Mesenchymal stem cell (in vitro differentiated cells and primary cell): ENCODE measurements at regions not wholly inside any gene's neighbourhood (a gene's known extent, or its start where the extent isn't known, plus 50 kb on each side); places are given as distances from the start of the nearest gene placed in this dataset.
"Not testable (repeated sequence)": the region's sequence is repeated elsewhere in the genome, so short reads cannot be mapped to it uniquely, and the experiment has no call there.

Source experiments
- DNase-seq: peaks from one replicate; pipeline ENCODE4 v3.0.0-alpha.2; 2013
- H2AFZ ChIP-seq: one replicate; pipeline ENCODE4 v1.6.1; 2013; ENCODE audit warnings: low read depth, mild to moderate bottlenecking, control low read depth, inconsistent platforms, low read length, moderate library complexity
- H2AK5ac ChIP-seq: 2 replicates; pipeline ENCODE4 v1.6.1; 2013; ENCODE audit warnings: low read length, moderate library complexity, mild to moderate bottlenecking, inconsistent platforms; ENCODE audit not compliant: severe bottlenecking
- H2BK120ac ChIP-seq: one replicate; pipeline ENCODE4 v1.6.1; 2013; ENCODE audit warnings: low read depth, mild to moderate bottlenecking, inconsistent platforms, low read length, moderate library complexity
- H2BK12ac ChIP-seq, 2 experiments: one replicate each; pipeline ENCODE4 v1.6.1; 2013; ENCODE audit warnings: inconsistent platforms in 2 of 2, low read length in 2 of 2, mild to moderate bottlenecking in 2 of 2, moderate library complexity in 2 of 2, control low read depth in 1 of 2
- H2BK15ac ChIP-seq: one replicate; pipeline ENCODE4 v1.6.1; 2013; ENCODE audit warnings: mild to moderate bottlenecking, low read depth, inconsistent platforms; ENCODE audit not compliant: poor library complexity, severe bottlenecking
- H2BK5ac ChIP-seq: 2 replicates; pipeline ENCODE4 v1.6.1; 2013; ENCODE audit warnings: low read depth, mild to moderate bottlenecking, low read length, control low read depth, inconsistent platforms; ENCODE audit not compliant: poor library complexity, severe bottlenecking
- H3K14ac ChIP-seq, 2 experiments: one replicate each; pipeline ENCODE4 v1.6.1; 2013; ENCODE audit warnings: inconsistent platforms in 2 of 2, low read length in 2 of 2, control low read depth in 1 of 2, mild to moderate bottlenecking in 1 of 2, moderate library complexity in 1 of 2
- H3K18ac ChIP-seq, 2 experiments: one replicate each; pipeline ENCODE4 v1.6.1; 2013; ENCODE audit warnings: inconsistent platforms in 2 of 2, low read length in 2 of 2, control low read depth in 1 of 2, low read depth in 1 of 2, mild to moderate bottlenecking in 1 of 2
- H3K23ac ChIP-seq, 2 experiments: one replicate each; pipeline ENCODE4 v1.6.1; 2013; ENCODE audit warnings: inconsistent platforms in 2 of 2, low read length in 2 of 2, mild to moderate bottlenecking in 2 of 2, moderate library complexity in 2 of 2, control low read depth in 1 of 2
- H3K27ac ChIP-seq: 2 replicates; pipeline ENCODE4 v1.5.1; 2013; ENCODE audit warnings: mild to moderate bottlenecking, moderate library complexity, low read length, control low read depth, inconsistent platforms; ENCODE audit not compliant: poor library complexity, severe bottlenecking
- H3K27me3 ChIP-seq, 2 experiments: 2 replicates each; pipeline versions ENCODE4 v1.6.1 to v1.7.0; 2013; ENCODE audit warnings: low read length in 2 of 2, mild to moderate bottlenecking in 2 of 2, moderate library complexity in 2 of 2, control low read depth in 1 of 2, inconsistent platforms in 1 of 2; ENCODE audit not compliant: control insufficient read depth in 1 of 2, insufficient read depth in 1 of 2
- H3K36me3 ChIP-seq, 2 experiments: 2 replicates each; pipeline versions ENCODE4 v1.6.1 to v1.7.0; 2013; ENCODE audit warnings: low read length in 2 of 2, control low read depth in 1 of 2, inconsistent platforms in 1 of 2, low read depth in 1 of 2, mild to moderate bottlenecking in 1 of 2; ENCODE audit not compliant: insufficient read depth in 2 of 2, control insufficient read depth in 1 of 2
- H3K4ac ChIP-seq, 2 experiments: one replicate each; pipeline ENCODE4 v1.6.1; 2013; ENCODE audit warnings: inconsistent platforms in 2 of 2, low read length in 2 of 2, mild to moderate bottlenecking in 2 of 2, moderate library complexity in 2 of 2, control low read depth in 1 of 2, low read depth in 1 of 2
- H3K4me1 ChIP-seq: 2 replicates; pipeline ENCODE4 v1.6.1; 2013; ENCODE audit warnings: low read depth, low read length, control low read depth; ENCODE audit not compliant: control insufficient read depth, insufficient read depth
- H3K4me2 ChIP-seq: 2 replicates; pipeline ENCODE4 v1.6.1; 2013; ENCODE audit warnings: low read length, mild to moderate bottlenecking, inconsistent platforms; ENCODE audit not compliant: poor library complexity, severe bottlenecking
- H3K4me3 ChIP-seq, 2 experiments: 2 replicates each; pipeline versions ENCODE4 v1.5.1 to v1.7.0; 2013; ENCODE audit warnings: low read length in 2 of 2, mild to moderate bottlenecking in 2 of 2, control low read depth in 1 of 2, low read depth in 1 of 2; ENCODE audit not compliant: insufficient read depth in 1 of 2
- H3K79me1 ChIP-seq: replicated peaks from 2 replicates; pipeline ENCODE4 v1.6.1; 2013; ENCODE audit warnings: mild to moderate bottlenecking, control low read depth, low read length, inconsistent platforms; ENCODE audit not compliant: poor library complexity, severe bottlenecking
- H3K9ac ChIP-seq: 2 replicates; pipeline ENCODE4 v1.7.0; 2013; ENCODE audit warnings: mild to moderate bottlenecking, low read length, moderate library complexity
- H3K9me3 ChIP-seq: 2 replicates; pipeline ENCODE4 v1.7.0; 2013; ENCODE audit warnings: mild to moderate bottlenecking, low read length; ENCODE audit not compliant: control insufficient read depth
- H4K8ac ChIP-seq: one replicate; pipeline ENCODE4 v1.6.1; 2013; ENCODE audit warnings: inconsistent platforms, mild to moderate bottlenecking, low read length, moderate library complexity
- H4K91ac ChIP-seq: one replicate; pipeline ENCODE4 v1.6.1; 2013; ENCODE audit warnings: mild to moderate bottlenecking, low read length, inconsistent platforms
- WGBS: methylation state at CpG from one replicate; pipeline ENCODE4 v1.1.7; 2013; ENCODE audit warnings: mixed read lengths; 5-methylcytosine and 5-hydroxymethylcytosine counted together

GRCh38 chr3:10649463-10649862, 144.1 kb upstream of the ATP2B2 start:
- H4K8ac ChIP-seq, H3K79me1 ChIP-seq, H2BK120ac ChIP-seq, H3K36me3 ChIP-seq, H3K4me3 ChIP-seq, DNase-seq, H3K9ac ChIP-seq, H2AK5ac ChIP-seq, H3K14ac ChIP-seq, H3K4ac ChIP-seq, H4K91ac ChIP-seq, H3K23ac ChIP-seq, H3K9me3 ChIP-seq, H3K18ac ChIP-seq, H2BK12ac ChIP-seq, H3K27ac ChIP-seq, H2BK15ac ChIP-seq, H2AFZ ChIP-seq, H3K4me1 ChIP-seq, H2BK5ac ChIP-seq, H3K4me2 ChIP-seq: not testable (repeated sequence)
- H3K27me3 ChIP-seq = peaks cover 8 to 45% of the 10 kb centered on the region in 2 experiments
- WGBS = 89% methylated on average over 1 of the region's 1 CpG

GRCh38 chr3:10651506-10651905, 146.1 kb upstream of the ATP2B2 start:
- Histone ChIP-seq H4K91ac (no peak overlapping the region), H2AK5ac (no peak overlapping the region), H3K23ac (no peak overlapping the region), H3K9me3 (no peaks in the 10 kb centered on the region), H2BK12ac (no peak overlapping the region), H3K36me3 (no peaks in the 10 kb centered on the region), H3K4me3 (no peak overlapping the region), H2BK120ac (no peak overlapping the region), H4K8ac (no peak overlapping the region), H3K4me2 (no peak overlapping the region), H2BK5ac (no peak overlapping the region), H3K9ac (no peak overlapping the region), H3K14ac (no peak overlapping the region), H3K79me1 (no peaks in the 10 kb centered on the region), H3K18ac (no peak overlapping the region), H3K4me1 (no peaks in the 10 kb centered on the region), H2AFZ (no peak overlapping the region), H3K27me3 (peaks cover 15 to 47% of the 10 kb centered on the region in 2 experiments), H2BK15ac (no peak overlapping the region), H3K27ac (no peak overlapping the region), H3K4ac (no peak overlapping the region)
- DNase-seq = no peak

DNA sequence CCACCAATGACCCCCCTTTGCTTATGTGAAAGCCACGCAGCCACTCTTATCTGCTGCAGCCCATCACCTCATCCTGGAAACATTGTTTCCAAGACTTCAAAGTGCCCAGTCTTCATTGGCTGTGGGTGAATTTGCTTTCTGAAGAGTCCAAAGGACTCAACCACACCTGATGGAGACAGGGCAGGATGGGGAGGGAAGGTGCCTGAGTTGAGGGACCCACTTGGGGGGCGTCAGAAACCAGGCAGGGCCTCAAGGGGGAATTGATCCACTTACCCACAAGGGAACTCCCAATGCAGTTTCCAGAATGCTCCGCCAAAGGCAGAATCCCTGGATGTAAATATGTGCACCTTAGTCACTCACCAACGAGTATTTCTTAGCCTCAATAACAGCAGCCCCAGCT, 147.9 kb upstream of the ATP2B2 start:
- H3K27ac ChIP-seq = no peak overlapping the region
- H3K9me3 ChIP-seq = no peaks in the 10 kb centered on the region
- no peak overlapping the region for H3K4ac ChIP-seq
- H2AFZ ChIP-seq = no peak overlapping the region
- H3K4me1 ChIP-seq = peaks cover 2% of the 10 kb centered on the region
- no peak overlapping the region for H2AK5ac ChIP-seq
- H3K18ac ChIP-seq = no peak overlapping the region
- H3K36me3 ChIP-seq = no peaks in the 10 kb centered on the region
- no peak overlapping the region for H3K4me2 ChIP-seq
- no peak overlapping the region for H2BK5ac ChIP-seq
- H3K79me1 ChIP-seq = no peaks in the 10 kb centered on the region
- no peak overlapping the region for H2BK15ac ChIP-seq
- no peak for DNase-seq
- H2BK12ac ChIP-seq = no peak overlapping the region
- H3K14ac ChIP-seq = no peak overlapping the region
- H3K9ac ChIP-seq = no peak overlapping the region
- H3K4me3 ChIP-seq = no peak overlapping the region
- H3K23ac ChIP-seq = no peak overlapping the region
- H4K91ac ChIP-seq = no peak overlapping the region
- H2BK120ac ChIP-seq = no peak overlapping the region
- 51% methylated on average over 3 of the region's 4 CpGs for WGBS
- peaks cover 16 to 49% of the 10 kb centered on the region in 2 experiments for H3K27me3 ChIP-seq
- H4K8ac ChIP-seq = no peak overlapping the region

DNA sequence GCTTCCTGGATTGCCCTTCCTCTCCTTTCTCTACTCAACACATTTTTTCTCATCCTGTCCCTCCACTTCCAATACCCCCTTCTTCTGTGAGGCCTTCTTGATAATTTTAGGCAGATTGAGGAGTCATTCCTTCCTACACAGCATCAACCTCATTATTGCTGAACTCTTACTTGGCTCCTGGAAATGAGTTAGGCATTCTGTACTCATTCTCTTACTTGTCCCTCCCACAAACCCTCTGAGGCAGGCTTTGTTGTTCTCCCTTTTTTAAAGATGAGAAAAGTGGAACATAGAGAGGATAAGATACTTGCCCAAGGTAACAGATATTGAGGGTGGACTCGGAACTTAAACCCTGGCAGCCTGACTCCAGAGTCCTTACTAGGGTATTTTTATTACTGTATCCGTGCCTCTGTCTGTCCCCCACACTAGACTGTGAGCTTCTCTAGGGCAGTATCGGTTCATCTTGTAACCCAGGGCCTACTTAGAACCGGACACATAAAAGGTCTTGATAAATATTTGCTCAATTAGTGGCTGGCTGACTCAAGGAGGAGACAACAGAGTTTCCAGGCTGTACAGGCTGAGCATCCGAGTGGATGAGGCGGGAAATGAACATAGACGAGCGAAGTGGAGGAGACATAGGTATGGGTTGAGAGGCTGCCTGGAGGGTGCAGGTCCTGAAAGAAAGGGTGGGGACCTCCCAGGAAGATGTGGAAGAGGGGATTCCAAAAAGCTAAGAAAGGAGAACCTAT, 148.7 kb upstream of the ATP2B2 start:
- no peaks in the 10 kb centered on the region for H3K36me3 ChIP-seq
- no peak overlapping the region for H3K4ac ChIP-seq

More for the DNA sequence above, 148.7 kb upstream of the ATP2B2 start:
- Histone ChIP-seq H3K23ac (no peak overlapping the region), H2BK15ac (no peak overlapping the region), H2AFZ (no peak overlapping the region), H2BK5ac (no peak overlapping the region), H3K14ac (no peak overlapping the region), H3K9ac (no peak overlapping the region), H3K27me3 (peaks cover 16 to 49% of the 10 kb centered on the region in 2 experiments), H3K79me1 (no peaks in the 10 kb centered on the region), H2AK5ac (no peak overlapping the region), H3K4me3 (no peak overlapping the region), H3K4me1 (peaks cover 2% of the 10 kb centered on the region), H3K9me3 (no peaks in the 10 kb centered on the region), H3K27ac (no peak overlapping the region), H2BK120ac (no peak overlapping the region), H2BK12ac (no peak overlapping the region), H3K18ac (no peak overlapping the region), H4K8ac (no peak overlapping the region), H4K91ac (no peak overlapping the region), H3K4me2 (no peak overlapping the region)
- DNase-seq = no peak
- 74% methylated on average over 7 of the region's 8 CpGs for WGBS
